IMR-90 (cell line): ENCODE measurements at regions not wholly inside any gene's neighbourhood (a gene's known extent, or its start where the extent isn't known, plus 50 kb on each side); places are given as distances from the start of the nearest gene placed in this dataset.

ENCODE experiments used
- ATAC-seq: fragments of 200-7000 bp; cut with Tn5 transposase; 2 replicates; pipeline ENCODE4 v1.9.1; 2020; ENCODE audit warnings: low read depth, mild to moderate bottlenecking, moderate library complexity
- BruUV-seq: library from RNA; stranded (reverse); fragments of 400-500 nt; replicated peaks from 2 replicates; lab custom pipeline; 2021; lab: Mats Ljungman, UMichigan
- CTCF ChIA-PET: fragments of 300-600 bp; formaldehyde crosslinking; extraction: SDS; loops from one replicate; lab custom pipeline; 2021; ENCODE audit warnings: antibody characterized with exemption; lab: Yijun Ruan, JAX
- POLR2A ChIA-PET: fragments of 300-600 bp; sonication (Branson Sonifier 250); formaldehyde crosslinking; loops from one replicate; lab custom pipeline; 2022; ENCODE audit warnings: antibody characterized with exemption; ENCODE audit not compliant: unreplicated experiment; lab: Charles Lee
- DNase-seq: peaks from one replicate; pipeline ENCODE4 v3.0.0; 2013
- H2AFZ ChIP-seq: replicated peaks from 2 replicates; pipeline ENCODE3; 2013; ENCODE audit warnings: low read length, mild to moderate bottlenecking; ENCODE audit not compliant: poor library complexity
- H2AK5ac ChIP-seq: 2 replicates; pipeline ENCODE4 v1.6.1; 2013; ENCODE audit warnings: low read depth, low read length, inconsistent platforms
- H2AK9ac ChIP-seq: replicated peaks from 2 replicates; pipeline ENCODE3; 2013; ENCODE audit warnings: mild to moderate bottlenecking, low read depth, low read length, moderate library complexity; ENCODE audit not compliant: poor library complexity
- H2BK120ac ChIP-seq: 2 replicates; pipeline ENCODE4 v1.6.1; 2013; ENCODE audit warnings: low read depth, low read length, inconsistent platforms
- H2BK15ac ChIP-seq: 3 replicates; pipeline ENCODE4 v1.6.1; 2013; ENCODE audit warnings: low read depth, low read length, inconsistent platforms
- H2BK20ac ChIP-seq: 2 replicates; pipeline ENCODE4 v1.6.1; 2013; ENCODE audit warnings: low read depth, mild to moderate bottlenecking, inconsistent platforms, low read length, moderate library complexity
- H2BK5ac ChIP-seq: 2 replicates; pipeline ENCODE4 v1.6.1; 2013; ENCODE audit warnings: mild to moderate bottlenecking, low read depth, low read length, inconsistent platforms; ENCODE audit not compliant: poor library complexity, severe bottlenecking
- H3K14ac ChIP-seq: replicated peaks from 2 replicates; pipeline ENCODE4 v1.6.1; 2013; ENCODE audit warnings: low read depth, low read length, inconsistent platforms
- H3K18ac ChIP-seq: 2 replicates; pipeline ENCODE4 v1.6.1; 2013; ENCODE audit warnings: low read depth, low read length, control low read depth
- H3K23ac ChIP-seq: 2 replicates; pipeline ENCODE4 v1.6.1; 2013; ENCODE audit warnings: low read depth, low read length, inconsistent platforms
- H3K27ac ChIP-seq: 2 replicates; pipeline ENCODE4 v1.5.1; 2013; ENCODE audit warnings: mild to moderate bottlenecking, control low read depth, low read length; ENCODE audit not compliant: insufficient read depth
- H3K27me3 ChIP-seq: 2 replicates; pipeline ENCODE4 v1.6.1; 2013; ENCODE audit warnings: low read length; ENCODE audit not compliant: control insufficient read depth, insufficient read depth
- H3K36me3 ChIP-seq: 2 replicates; pipeline ENCODE4 v1.6.1; 2013; ENCODE audit warnings: low read length, mixed read lengths; ENCODE audit not compliant: control insufficient read depth, insufficient read depth
- H3K4ac ChIP-seq: 2 replicates; pipeline ENCODE4 v1.6.1; 2013; ENCODE audit warnings: low read depth, low read length, inconsistent platforms
- H3K4me1 ChIP-seq: 2 replicates; pipeline ENCODE4 v1.6.1; 2013; ENCODE audit warnings: low read length, mixed read lengths; ENCODE audit not compliant: control insufficient read depth, insufficient read depth
- H3K4me2 ChIP-seq: 2 replicates; pipeline ENCODE4 v1.6.1; 2013; ENCODE audit warnings: low read depth, mild to moderate bottlenecking, control low read depth, low read length, moderate library complexity
- H3K4me3 ChIP-seq: 2 replicates; pipeline ENCODE4 v1.5.1; 2013; ENCODE audit warnings: low read depth, mild to moderate bottlenecking, control low read depth, low read length, moderate library complexity; ENCODE audit not compliant: insufficient read depth
- H3K56ac ChIP-seq: 2 replicates; pipeline ENCODE4 v1.6.1; 2013; ENCODE audit warnings: low read length, inconsistent platforms; ENCODE audit not compliant: insufficient read depth; ENCODE audit errors: extremely low read depth
- H3K79me1 ChIP-seq, 2 experiments: 2 replicates each; pipeline ENCODE4 v1.6.1; 2013; ENCODE audit warnings: low read length in 2 of 2, inconsistent platforms in 1 of 2, low read depth in 1 of 2
- H3K9ac ChIP-seq: 2 replicates; pipeline ENCODE4 v1.6.1; 2013; ENCODE audit warnings: low read depth, low read length, control low read depth
- H3K9me1 ChIP-seq: 2 replicates; pipeline ENCODE4 v1.6.1; 2013; ENCODE audit warnings: low read length, inconsistent platforms; ENCODE audit not compliant: insufficient read depth
- H3K9me3 ChIP-seq: 2 replicates; pipeline ENCODE4 v1.6.1; 2013; ENCODE audit warnings: low read length; ENCODE audit not compliant: control insufficient read depth, insufficient read depth
- H4K20me1 ChIP-seq: 2 replicates; pipeline ENCODE4 v1.6.1; 2013; ENCODE audit warnings: low read length, inconsistent platforms; ENCODE audit not compliant: insufficient read depth
- H4K5ac ChIP-seq: 2 replicates; pipeline ENCODE4 v1.6.1; 2013; ENCODE audit warnings: mild to moderate bottlenecking, low read depth, low read length, control low read depth
- H4K8ac ChIP-seq, 2 experiments: 2 replicates each; pipeline ENCODE4 v1.6.1; 2013; ENCODE audit warnings: low read depth in 2 of 2, low read length in 2 of 2, control low read depth in 1 of 2, inconsistent platforms in 1 of 2
- H4K91ac ChIP-seq: 2 replicates; pipeline ENCODE4 v1.6.1; 2013; ENCODE audit warnings: low read depth, low read length, inconsistent platforms; ENCODE audit not compliant: insufficient read depth
- POLR2A ChIP-seq: IDR thresholded peaks from 2 replicates; pipeline ENCODE4 v1.6.1; 2012; ENCODE audit warnings: mild to moderate bottlenecking, low read depth, low read length
- whole genome bisulfite sequencing, 2 experiments: methylation state at CpG; one replicate each; pipeline versions ENCODE4 v1.1.5 to v1.1.7; 2013; ENCODE audit warnings: missing lambda C conversion rate in 2 of 2; ENCODE audit not compliant: insufficient read length in 1 of 2; ENCODE audit errors: extremely low coverage in 2 of 2; 5-methylcytosine and 5-hydroxymethylcytosine counted together
- dilution Hi-C: fragments of 300-500 bp; cut with HindIII; formaldehyde crosslinking; loops from one replicate; pipeline ENCODE4 v1.14.3; 2018; ENCODE audit warnings: low sequenced_read_pairs; ENCODE audit not compliant: unreplicated experiment
- in situ Hi-C: fragments of 300-500 bp; cut with MboI; formaldehyde crosslinking; loops from 3 replicates; pipeline ENCODE4 v1.14.3; 2019; ENCODE audit warnings: low sequenced_read_pairs, inconsistent platforms, mixed read lengths
- intact Hi-C: fragments of 100-400 bp; cut with micrococcal nuclease; formaldehyde crosslinking; loops from 2 replicates; pipeline ENCODE4 v1.10.0; 2022
- TF ChIP-seq, protein P1 (sequence below): fragments of 150-350 bp; IDR thresholded peaks from 2 replicates; pipeline ENCODE4 v1.6.1; 2016; ENCODE audit warnings: low read depth, mild to moderate bottlenecking, low read length, moderate library complexity, borderline replicate concordance
- TF ChIP-seq, protein P2 (sequence below): fragments of 150-350 bp; IDR thresholded peaks from 2 replicates; pipeline ENCODE4 v1.6.1; 2017; ENCODE audit warnings: mild to moderate bottlenecking, antibody characterized with exemption, low read length, low read depth

DNA sequence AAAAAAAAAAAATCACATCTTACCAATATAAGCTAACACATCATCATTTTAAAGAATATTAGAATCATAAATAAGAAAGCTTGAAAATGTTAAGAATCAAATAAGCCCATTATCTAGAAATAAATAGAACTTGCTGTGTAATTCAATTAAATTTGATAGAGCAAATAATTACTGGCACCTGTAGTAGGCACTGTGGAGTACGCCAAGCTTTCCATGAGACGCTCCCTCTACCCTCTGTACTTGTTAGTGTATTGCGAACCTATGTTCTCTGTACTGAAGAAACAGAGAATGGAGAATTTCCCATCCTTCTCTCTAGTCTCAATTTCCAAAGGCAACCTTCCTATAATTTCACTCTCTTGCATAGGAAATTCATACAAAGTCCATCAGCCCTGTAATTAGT, 61.7 kb upstream of the HAND2 start:
- intact Hi-C loops (loop anchor here (5.0 kb wide), 1 partner anchor 44 kb away; no protein-coding TSS in a partner anchor), in situ Hi-C loops (no loop called here), dilution Hi-C loops (no loop called here)
- ATAC-seq, result no peak
- no peaks in the 10 kb centered on the region; the same call in 1 of the 2 replicates for H3K27me3 ChIP-seq
- no peak overlapping the region for H4K91ac ChIP-seq
- H3K36me3 ChIP-seq, result no peaks in the 10 kb centered on the region
- no peak overlapping the region for H4K5ac ChIP-seq
- H3K9me1 ChIP-seq, result no peaks in the 10 kb centered on the region
- no peak overlapping the region for H3K4ac ChIP-seq
- H3K56ac ChIP-seq, result no peak overlapping the region
- no peak overlapping the region for H2AK5ac ChIP-seq
- no peak overlapping the region for H2BK20ac ChIP-seq
- H2AK9ac ChIP-seq, result no peak overlapping the region
- no peak overlapping the region for H3K27ac ChIP-seq
- H4K20me1 ChIP-seq, result no peaks in the 10 kb centered on the region
- no peak overlapping the region for H3K14ac ChIP-seq
- DNase-seq, result no peak
- H2BK15ac ChIP-seq, result no peak overlapping the region
- H2BK5ac ChIP-seq, result no peak overlapping the region
- H3K18ac ChIP-seq, result no peak overlapping the region
- CTCF ChIA-PET, result interaction anchor here (0.6 kb wide), 1 partner anchor 12 kb away, joined by 3 read pairs; no protein-coding TSS in a partner anchor
- BruUV-seq, result no TSS peak
- H3K4me1 ChIP-seq, result no peaks in the 10 kb centered on the region
- no peak for TF ChIP-seq POLR2A
- TF ChIP-seq, protein P1, sequence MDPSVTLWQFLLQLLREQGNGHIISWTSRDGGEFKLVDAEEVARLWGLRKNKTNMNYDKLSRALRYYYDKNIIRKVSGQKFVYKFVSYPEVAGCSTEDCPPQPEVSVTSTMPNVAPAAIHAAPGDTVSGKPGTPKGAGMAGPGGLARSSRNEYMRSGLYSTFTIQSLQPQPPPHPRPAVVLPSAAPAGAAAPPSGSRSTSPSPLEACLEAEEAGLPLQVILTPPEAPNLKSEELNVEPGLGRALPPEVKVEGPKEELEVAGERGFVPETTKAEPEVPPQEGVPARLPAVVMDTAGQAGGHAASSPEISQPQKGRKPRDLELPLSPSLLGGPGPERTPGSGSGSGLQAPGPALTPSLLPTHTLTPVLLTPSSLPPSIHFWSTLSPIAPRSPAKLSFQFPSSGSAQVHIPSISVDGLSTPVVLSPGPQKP, result no peak
- TF ChIP-seq, protein P2, sequence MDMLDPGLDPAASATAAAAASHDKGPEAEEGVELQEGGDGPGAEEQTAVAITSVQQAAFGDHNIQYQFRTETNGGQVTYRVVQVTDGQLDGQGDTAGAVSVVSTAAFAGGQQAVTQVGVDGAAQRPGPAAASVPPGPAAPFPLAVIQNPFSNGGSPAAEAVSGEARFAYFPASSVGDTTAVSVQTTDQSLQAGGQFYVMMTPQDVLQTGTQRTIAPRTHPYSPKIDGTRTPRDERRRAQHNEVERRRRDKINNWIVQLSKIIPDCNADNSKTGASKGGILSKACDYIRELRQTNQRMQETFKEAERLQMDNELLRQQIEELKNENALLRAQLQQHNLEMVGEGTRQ, result no peak
- H4K8ac ChIP-seq, result no peak overlapping the region
- H3K9me3 ChIP-seq, result no peaks in the 10 kb centered on the region
- H3K79me1 ChIP-seq, result no peaks in the 10 kb centered on the region
- no peak overlapping the region for H3K4me3 ChIP-seq
- no peak overlapping the region for H3K4me2 ChIP-seq
- H2BK120ac ChIP-seq, result no peak overlapping the region
- H3K23ac ChIP-seq, result no peak overlapping the region
- POLR2A ChIA-PET, result no interaction called here
- no peak overlapping the region for H3K9ac ChIP-seq
- WGBS, 2 experiments, result no CpG with 5 or more reads among the region's 3 CpGs
- H2AFZ ChIP-seq, result no peak overlapping the region
